Gastroesophageal sphincter (tissue), 4 donors: ENCODE measurements at regions not wholly inside any gene's neighbourhood (a gene's known extent, or its start where the extent isn't known, plus 50 kb on each side); places are given as distances from the start of the nearest gene placed in this dataset.

ENCODE experiments used
- ATAC-seq: fragments of 150-250 bp; one replicate; pipeline ENCODE4 v1.9.1; 2016; ENCODE audit warnings: mild to moderate bottlenecking, moderate library complexity
- H3K27ac ChIP-seq, 4 donors: fragments of 200-600 bp; sonication (generic) in 3 of 4; 1 replicate in 3 of 4; 2 replicates in 1 of 4; pipeline ENCODE4 v1.5.1; 2016 to 2019
- H3K27me3 ChIP-seq: fragments of 200-600 bp; sonication (generic); one replicate; pipeline ENCODE4 v1.5.1; 2019
- H3K36me3 ChIP-seq, 2 donors: fragments of 200-600 bp; sonication (generic); one replicate each; pipeline ENCODE4 v1.5.1; 2019; ENCODE audit warnings: control low read depth in 1 of 2
- H3K4me1 ChIP-seq, 3 donors: fragments of 200-600 bp; sonication (generic); 1 replicate in 2 of 3; 2 replicates in 1 of 3; pipeline ENCODE4 v1.5.1; 2016 to 2019; ENCODE audit warnings: control low read depth in 2 of 3
- H3K4me3 ChIP-seq, 2 donors: fragments of 200-600 bp; sonication (generic); one replicate each; pipeline ENCODE4 v1.5.1; 2019; ENCODE audit warnings: mild to moderate bottlenecking in 1 of 2, moderate library complexity in 1 of 2
- H3K9me3 ChIP-seq, 3 donors: fragments of 200-600 bp; sonication (generic); one replicate each; pipeline ENCODE4 v1.5.1; 2017 to 2019; ENCODE audit warnings: control low read depth in 2 of 3
- EP300 ChIP-seq: sonication (generic); formaldehyde crosslinking; IDR thresholded peaks from one replicate; pipeline ENCODE4 v1.6.1; 2017; ENCODE audit warnings: antibody characterized with exemption, mild to moderate bottlenecking
- POLR2A ChIP-seq, 2 donors: fragments of 450-650 bp; IDR thresholded peaks; one replicate each; pipeline ENCODE4 v1.6.1; 2017; ENCODE audit warnings: antibody characterized with exemption in 2 of 2, mild to moderate bottlenecking in 2 of 2, moderate library complexity in 1 of 2
- POLR2AphosphoS5 ChIP-seq: sonication (generic); formaldehyde crosslinking; IDR thresholded peaks from one replicate; pipeline ENCODE4 v1.6.1; 2017; ENCODE audit warnings: antibody characterized with exemption
- WGBS, 2 donors: methylation state at CpG; one replicate each; pipeline ENCODE4 v1.1.5; 2018; ENCODE audit warnings: low coverage in 1 of 2; 5-methylcytosine and 5-hydroxymethylcytosine counted together
- TF ChIP-seq, protein P1 (sequence below), 4 experiments: fragments of 200-600 bp in 2 of 4; fragments of 450-650 bp in 2 of 4; sonication (generic) in 1 of 4; IDR thresholded peaks; one replicate each; pipeline ENCODE4 v1.5.1; 2017 to 2019; ENCODE audit warnings: antibody characterized with exemption in 4 of 4, mild to moderate bottlenecking in 2 of 4, moderate library complexity in 2 of 4

DNA sequence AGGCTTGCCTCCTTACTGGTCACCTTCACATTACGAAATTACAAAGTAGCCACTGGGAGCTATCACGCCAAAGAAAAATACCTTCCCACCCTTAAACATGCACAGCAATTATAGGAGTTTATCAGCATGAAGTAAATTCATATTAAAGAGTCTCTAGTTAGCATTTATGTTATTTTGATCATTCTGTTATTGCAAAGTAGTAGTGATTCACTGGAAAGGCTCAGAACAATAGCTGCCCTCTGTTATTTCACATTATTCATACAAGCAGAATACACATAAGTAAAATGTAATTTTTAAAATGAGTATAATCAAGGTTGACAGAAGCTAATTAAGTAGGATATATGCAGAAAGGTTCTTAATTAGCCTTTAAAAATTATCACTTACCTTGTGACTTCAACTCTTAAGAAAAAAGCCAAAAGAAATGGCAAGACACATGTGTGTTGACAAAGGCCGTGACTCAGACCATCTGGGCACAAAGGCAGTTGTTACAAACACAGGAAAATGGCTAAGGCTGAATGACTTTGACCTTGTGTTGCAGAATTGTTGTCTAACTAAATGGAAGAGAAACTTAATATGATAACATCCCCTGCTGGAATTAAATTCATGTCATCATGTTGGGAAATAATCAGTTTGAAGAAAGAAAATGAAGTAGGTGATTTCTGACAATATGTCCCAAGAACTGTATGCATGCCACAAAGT lies 108.3 kb downstream of the ARL6IP6 start:
- H3K27ac ChIP-seq = peak overlapping the region in 2 of 4 donors; percentile 24 to 33
- H3K4me3 ChIP-seq = no peak overlapping the region
- no peaks in the 10 kb centered on the region for H3K27me3 ChIP-seq
- no peak for ATAC-seq
- TF ChIP-seq POLR2AphosphoS5 (no peak), EP300 (no peak), POLR2A (IDR thresholded peaks at IDR 0.05) (no peak)
- TF ChIP-seq, protein P1, sequence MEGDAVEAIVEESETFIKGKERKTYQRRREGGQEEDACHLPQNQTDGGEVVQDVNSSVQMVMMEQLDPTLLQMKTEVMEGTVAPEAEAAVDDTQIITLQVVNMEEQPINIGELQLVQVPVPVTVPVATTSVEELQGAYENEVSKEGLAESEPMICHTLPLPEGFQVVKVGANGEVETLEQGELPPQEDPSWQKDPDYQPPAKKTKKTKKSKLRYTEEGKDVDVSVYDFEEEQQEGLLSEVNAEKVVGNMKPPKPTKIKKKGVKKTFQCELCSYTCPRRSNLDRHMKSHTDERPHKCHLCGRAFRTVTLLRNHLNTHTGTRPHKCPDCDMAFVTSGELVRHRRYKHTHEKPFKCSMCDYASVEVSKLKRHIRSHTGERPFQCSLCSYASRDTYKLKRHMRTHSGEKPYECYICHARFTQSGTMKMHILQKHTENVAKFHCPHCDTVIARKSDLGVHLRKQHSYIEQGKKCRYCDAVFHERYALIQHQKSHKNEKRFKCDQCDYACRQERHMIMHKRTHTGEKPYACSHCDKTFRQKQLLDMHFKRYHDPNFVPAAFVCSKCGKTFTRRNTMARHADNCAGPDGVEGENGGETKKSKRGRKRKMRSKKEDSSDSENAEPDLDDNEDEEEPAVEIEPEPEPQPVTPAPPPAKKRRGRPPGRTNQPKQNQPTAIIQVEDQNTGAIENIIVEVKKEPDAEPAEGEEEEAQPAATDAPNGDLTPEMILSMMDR (IDR thresholded peaks at IDR 0.05) = no peak
- peaks cover 0 to 10% (median 5%) of the 10 kb centered on the region in 3 donors for H3K4me1 ChIP-seq
- 79 to 87% methylated on average over 3 of the region's 3 CpGs for WGBS, 2 donors
- H3K9me3 ChIP-seq = no peaks in the 10 kb centered on the region
- no peaks in the 10 kb centered on the region for H3K36me3 ChIP-seq

DNA sequence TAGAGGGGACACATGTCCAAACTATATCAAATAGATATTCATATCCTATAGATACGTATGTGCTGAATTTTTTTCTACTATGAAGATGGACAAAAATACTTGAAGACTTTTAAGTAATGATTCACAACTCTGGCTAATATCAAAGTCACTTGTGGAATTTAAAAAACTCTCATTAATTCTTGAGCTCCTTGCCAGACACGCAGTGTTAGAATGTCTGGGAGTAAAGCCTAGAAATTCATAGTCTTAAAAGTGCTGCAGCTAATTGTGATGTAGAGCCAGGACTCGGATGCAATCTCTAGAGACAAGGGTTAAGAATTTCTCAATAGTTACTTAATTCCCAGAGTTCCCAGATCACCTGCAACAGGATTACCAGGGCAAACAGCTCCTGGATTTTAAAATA lies 107.4 kb downstream of the ARL6IP6 start:
- ATAC-seq = peak; percentile 77
- Histone ChIP-seq H3K27me3 (no peaks in the 10 kb centered on the region), H3K4me1 (peaks cover 0 to 10% (median 5%) of the 10 kb centered on the region in 3 donors), H3K36me3 (no peaks in the 10 kb centered on the region), H3K4me3 (no peak overlapping the region), H3K27ac (peak overlapping the region in 2 of 4 donors; percentile 27 to 50), H3K9me3 (no peaks in the 10 kb centered on the region)
- 12 to 23% methylated on average over 3 of the region's 3 CpGs for WGBS, 2 donors
- TF ChIP-seq POLR2A (IDR thresholded peaks at IDR 0.05) (no peak), EP300 (no peak), POLR2AphosphoS5 (no peak)
- TF ChIP-seq, protein P1 (IDR thresholded peaks at IDR 0.05) = no peak

DNA sequence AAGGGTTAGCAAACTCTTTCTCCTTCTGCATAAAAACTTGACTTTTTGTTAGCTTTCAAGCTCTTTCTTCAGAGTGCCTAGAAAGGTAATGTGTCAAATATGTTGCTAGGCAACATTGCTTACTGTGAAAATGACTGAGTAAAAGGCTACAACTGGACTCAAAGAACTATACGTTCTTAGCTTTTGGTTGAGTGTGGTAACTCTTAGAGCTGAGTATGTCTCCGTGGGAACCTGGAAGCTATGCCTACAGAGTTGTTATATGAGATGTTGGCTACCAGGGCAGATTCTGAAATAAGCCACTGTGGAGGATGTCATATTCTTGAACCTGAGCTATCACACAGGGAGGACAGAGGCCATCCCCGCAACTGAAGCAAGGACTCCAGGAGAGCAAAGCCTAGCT lies 105.5 kb downstream of the ARL6IP6 start:
- TF ChIP-seq POLR2AphosphoS5 (no peak), POLR2A (IDR thresholded peaks at IDR 0.05) (no peak), EP300 (no peak)
- TF ChIP-seq, protein P1 (IDR thresholded peaks at IDR 0.05) = no peak
- Histone ChIP-seq H3K27ac (no peak overlapping the region), H3K4me1 (peaks cover 0 to 10% (median 5%) of the 10 kb centered on the region in 3 donors), H3K27me3 (no peaks in the 10 kb centered on the region), H3K9me3 (no peaks in the 10 kb centered on the region), H3K36me3 (no peaks in the 10 kb centered on the region), H3K4me3 (no peak overlapping the region)
- WGBS, 2 donors = 42 to 73% methylated on average over 2 to 3 of the region's 3 CpGs
- no peak for ATAC-seq

DNA sequence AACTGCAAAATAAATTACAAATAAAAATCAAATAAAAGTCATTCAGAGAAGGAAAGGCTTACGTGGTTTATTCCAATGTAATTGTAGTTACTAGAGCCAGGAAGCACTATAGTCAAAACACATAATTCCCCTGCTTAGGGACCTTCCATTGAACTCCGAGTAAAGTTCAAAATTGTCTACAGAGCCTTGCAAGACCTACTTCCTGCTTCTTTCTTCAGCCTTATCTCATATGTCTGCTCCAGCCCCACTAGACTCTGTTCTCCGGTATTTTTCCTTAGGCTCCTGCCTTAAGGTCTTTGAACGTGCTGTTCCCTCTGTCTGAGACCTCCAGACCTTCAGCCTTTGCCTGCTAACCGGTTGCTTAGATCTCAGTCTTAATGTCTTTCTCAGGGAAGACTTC lies 104.3 kb downstream of the ARL6IP6 start:
- 51 to 53% methylated on average over 4 to 5 of the region's 5 CpGs for WGBS, 2 donors
- H3K27me3 ChIP-seq = no peaks in the 10 kb centered on the region
- TF ChIP-seq POLR2A (IDR thresholded peaks at IDR 0.05) (no peak), POLR2AphosphoS5 (no peak), EP300 (no peak)
- TF ChIP-seq, protein P1 (IDR thresholded peaks at IDR 0.05) = no peak
- peaks cover 0 to 10% (median 5%) of the 10 kb centered on the region in 3 donors for H3K4me1 ChIP-seq
- no peaks in the 10 kb centered on the region for H3K9me3 ChIP-seq
- ATAC-seq = no peak
- no peak overlapping the region for H3K4me3 ChIP-seq
- H3K36me3 ChIP-seq = no peaks in the 10 kb centered on the region
- H3K27ac ChIP-seq = no peak overlapping the region

DNA sequence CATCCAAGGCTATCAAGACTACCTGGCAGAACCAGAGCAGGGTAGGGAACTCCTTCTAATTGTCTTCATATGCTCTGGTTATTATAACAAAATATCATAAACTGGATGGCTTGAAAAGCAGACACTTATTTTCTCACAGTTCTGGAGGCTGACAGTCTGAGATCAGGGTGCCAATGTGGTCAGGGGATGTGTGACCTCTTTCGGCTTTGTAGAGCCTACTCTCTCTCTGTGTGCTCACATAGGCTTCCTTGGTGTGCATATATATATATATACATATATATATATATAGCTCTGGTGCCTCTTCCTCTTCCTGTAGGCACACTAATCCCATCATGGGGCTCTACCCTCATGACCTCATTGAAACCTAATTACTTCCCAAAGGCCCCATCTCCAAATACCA lies 101.6 kb downstream of the ARL6IP6 start:
- no peak for TF ChIP-seq POLR2AphosphoS5
- no peak for TF ChIP-seq EP300
- no peak for TF ChIP-seq POLR2A (IDR thresholded peaks at IDR 0.05)
- no peaks in the 10 kb centered on the region for H3K27me3 ChIP-seq
- no peak for ATAC-seq
- no peak overlapping the region for H3K27ac ChIP-seq
- no CpG with 5 or more reads among the region's 1 CpG for WGBS, 2 donors
- no peaks in the 10 kb centered on the region for H3K9me3 ChIP-seq
- no peak overlapping the region for H3K4me3 ChIP-seq
- H3K4me1 ChIP-seq = no peaks in the 10 kb centered on the region
- H3K36me3 ChIP-seq = no peaks in the 10 kb centered on the region
